Inferior parietal cortex (tissue), 1 donor: ENCODE measurements at regions not wholly inside any gene's neighbourhood (a gene's known extent, or its start where the extent isn't known, plus 50 kb on each side); places are given as distances from the start of the nearest gene placed in this dataset.
"Not testable (repeated sequence)": the region's sequence is repeated elsewhere in the genome, so short reads cannot be mapped to it uniquely, and the experiment has no call there.

Experiments
- DNase-seq: peaks from one replicate; pipeline ENCODE4 v3.0.0-alpha.2; 2016; ENCODE audit errors: extremely low spot score

GRCh38 chr13:80173224-80173623 is 167.7 kb downstream of the SPRY2 start:
- DNase-seq = no peak

- no peak for DNase-seq
These were observed 169.8 kb downstream of the SPRY2 start for GRCh38 chr13:80171096-80171495.

GRCh38 chr13:80168089-80168850 is 172.7 kb downstream of the SPRY2 start:
- DNase-seq = no peak

- DNase-seq = no peak
These were observed 174.6 kb downstream of the SPRY2 start for GRCh38 chr13:80166352-80166751.

GRCh38 chr13:80164462-80164861 is 176.5 kb downstream of the SPRY2 start:
- no peak for DNase-seq

GRCh38 chr13:80161896-80162295 is 179.0 kb downstream of the SPRY2 start:
- no peak for DNase-seq

- no peak for DNase-seq
These were observed 179.7 kb downstream of the SPRY2 start for GRCh38 chr13:80161219-80161618.

GRCh38 chr13:80160110-80160509 is 180.8 kb downstream of the SPRY2 start:
- DNase-seq = no peak

GRCh38 chr13:80157261-80157932 is 183.5 kb downstream of the SPRY2 start:
- DNase-seq = no peak

- DNase-seq = not testable (repeated sequence)
These were observed 188.8 kb downstream of the SPRY2 start for GRCh38 chr13:80152142-80152541.

- no peak for DNase-seq
These were observed 189.9 kb downstream of the SPRY2 start for GRCh38 chr13:80151016-80151415.

- no peak for DNase-seq
These were observed 191.2 kb downstream of the SPRY2 start for GRCh38 chr13:80149736-80150135.

GRCh38 chr13:80145171-80145690 is 195.7 kb downstream of the SPRY2 start:
- no peak for DNase-seq

- no peak for DNase-seq
These were observed 196.4 kb downstream of the SPRY2 start for GRCh38 chr13:80144493-80144892.

GRCh38 chr13:80141123-80141849 is 199.6 kb downstream of the SPRY2 start:
- peak; percentile 78 for DNase-seq

- DNase-seq = peak; percentile 36
These were observed 200.2 kb downstream of the SPRY2 start for GRCh38 chr13:80140685-80141084.

GRCh38 chr13:80139196-80139595 is 201.7 kb downstream of the SPRY2 start:
- DNase-seq = no peak

GRCh38 chr13:80137994-80138393 is 202.9 kb downstream of the SPRY2 start:
- peak; percentile 62 for DNase-seq

- DNase-seq = no peak
These were observed 206.6 kb downstream of the SPRY2 start for GRCh38 chr13:80134346-80134745.

- peak; percentile 62 for DNase-seq
These were observed 207.2 kb downstream of the SPRY2 start for GRCh38 chr13:80133631-80134261.

GRCh38 chr13:80132741-80133601 is 208.0 kb downstream of the SPRY2 start:
- DNase-seq = peak; percentile 89
